ENCODE measurements at regions not wholly inside any gene's neighbourhood (a gene's known extent, or its start where the extent isn't known, plus 50 kb on each side); places are given as distances from the start of the nearest gene placed in this dataset.

DNA sequence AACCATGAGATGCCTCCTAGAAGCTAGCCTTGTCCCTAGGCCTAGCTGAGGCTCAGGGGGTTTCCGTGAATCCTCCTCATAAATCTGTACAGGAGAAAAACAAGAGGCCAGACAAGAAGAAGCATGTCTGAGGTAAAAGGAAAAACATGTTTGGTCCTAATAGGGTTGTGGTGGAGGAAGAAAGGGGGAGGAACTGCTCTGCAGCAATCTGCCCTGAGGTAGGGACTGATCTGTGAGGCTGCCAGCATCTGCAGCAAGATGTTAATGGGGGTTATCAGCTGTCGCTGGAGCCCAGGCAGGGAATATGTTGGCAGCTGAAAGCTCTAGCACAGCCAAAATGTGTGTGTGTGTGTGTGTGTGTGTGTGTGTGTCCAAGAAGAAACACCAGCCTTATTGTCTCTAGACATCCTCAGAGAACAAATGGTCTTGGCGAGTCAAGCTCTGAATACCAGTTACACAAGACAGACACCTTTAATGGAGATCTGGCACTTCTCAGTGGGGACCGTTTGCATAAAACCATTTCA lies 218.5 kb downstream of the NUAK1 start:
- POLR2A ChIA-PET = no interaction called here
- ATAC-seq (no peak), DNase-seq (no peak)
- Mint-ChIP-seq H3K27me3 (peaks cover 4 to 30% (median 7%) of the 10 kb centered on the region in 5 donors), H3K27ac (no peak overlapping the region), H3K36me3 (no peaks in the 10 kb centered on the region), H3K4me1 (no peaks in the 10 kb centered on the region), H3K4me3 (no peak overlapping the region), H3K9me3 (peaks cover 0 to 4% (median 0%) of the 10 kb centered on the region in 9 donors)

- no peaks in the 10 kb centered on the region for H3K36me3 Mint-ChIP-seq
- POLR2A ChIA-PET = no interaction called here
These were observed 217.7 kb downstream of the NUAK1 start for GRCh38 chr12:105921055-105921454.

GRCh38 chr12:105921872-105922669 lies 216.7 kb downstream of the NUAK1 start:
- H3K4me1 Mint-ChIP-seq = no peaks in the 10 kb centered on the region

More at GRCh38 chr12:105921055-105921454, 217.7 kb downstream of the NUAK1 start:
- no peak overlapping the region for H3K4me3 Mint-ChIP-seq
- peaks cover 0 to 4% (median 0%) of the 10 kb centered on the region in 9 donors for H3K9me3 Mint-ChIP-seq
- no peaks in the 10 kb centered on the region for H3K4me1 Mint-ChIP-seq
- peaks cover 4 to 30% (median 7%) of the 10 kb centered on the region in 5 donors for H3K27me3 Mint-ChIP-seq
- DNase-seq = no peak
- no peak for ATAC-seq
- no peak overlapping the region for H3K27ac Mint-ChIP-seq

DNA sequence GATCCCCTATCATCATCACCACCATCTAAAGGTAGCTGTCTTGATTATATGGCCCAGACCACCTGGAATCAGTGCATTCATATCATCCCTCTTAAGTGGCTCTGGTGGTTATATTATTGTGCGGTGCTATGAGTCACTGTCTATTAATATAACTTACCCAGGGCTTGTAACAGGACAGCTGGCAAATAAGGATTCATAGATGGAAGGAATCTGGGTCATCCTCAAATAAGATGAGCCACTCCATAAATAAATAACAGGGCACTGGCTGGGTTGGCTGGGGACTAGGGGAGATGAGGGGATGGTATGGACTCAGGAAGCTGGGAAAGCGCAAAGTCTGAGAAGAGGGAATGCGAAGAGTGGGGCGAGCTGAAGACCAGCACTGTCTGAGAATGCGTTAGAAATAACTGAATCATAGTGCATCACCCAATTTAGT lies 216.1 kb downstream of the NUAK1 start:
- no peak overlapping the region for H3K27ac Mint-ChIP-seq
- POLR2A ChIA-PET = no interaction called here
- ATAC-seq (no peak), DNase-seq (no peak)
- no peak overlapping the region for H3K4me3 Mint-ChIP-seq
- peaks cover 4 to 23% (median 7%) of the 10 kb centered on the region in 5 donors for H3K27me3 Mint-ChIP-seq
- H3K36me3 Mint-ChIP-seq = no peaks in the 10 kb centered on the region
- no peaks in the 10 kb centered on the region for H3K4me1 Mint-ChIP-seq
- H3K9me3 Mint-ChIP-seq = peaks cover 0 to 15% (median 3%) of the 10 kb centered on the region in 9 donors

More at GRCh38 chr12:105921872-105922669, 216.7 kb downstream of the NUAK1 start:
- POLR2A ChIA-PET = no interaction called here
- Mint-ChIP-seq H3K27ac (no peak overlapping the region), H3K27me3 (peaks cover 4 to 29% (median 8%) of the 10 kb centered on the region in 5 donors), H3K9me3 (peaks cover 0 to 9% (median 3%) of the 10 kb centered on the region in 9 donors), H3K4me3 (no peak overlapping the region), H3K36me3 (no peaks in the 10 kb centered on the region)
- DNase-seq = no peak
- no peak for ATAC-seq

DNA sequence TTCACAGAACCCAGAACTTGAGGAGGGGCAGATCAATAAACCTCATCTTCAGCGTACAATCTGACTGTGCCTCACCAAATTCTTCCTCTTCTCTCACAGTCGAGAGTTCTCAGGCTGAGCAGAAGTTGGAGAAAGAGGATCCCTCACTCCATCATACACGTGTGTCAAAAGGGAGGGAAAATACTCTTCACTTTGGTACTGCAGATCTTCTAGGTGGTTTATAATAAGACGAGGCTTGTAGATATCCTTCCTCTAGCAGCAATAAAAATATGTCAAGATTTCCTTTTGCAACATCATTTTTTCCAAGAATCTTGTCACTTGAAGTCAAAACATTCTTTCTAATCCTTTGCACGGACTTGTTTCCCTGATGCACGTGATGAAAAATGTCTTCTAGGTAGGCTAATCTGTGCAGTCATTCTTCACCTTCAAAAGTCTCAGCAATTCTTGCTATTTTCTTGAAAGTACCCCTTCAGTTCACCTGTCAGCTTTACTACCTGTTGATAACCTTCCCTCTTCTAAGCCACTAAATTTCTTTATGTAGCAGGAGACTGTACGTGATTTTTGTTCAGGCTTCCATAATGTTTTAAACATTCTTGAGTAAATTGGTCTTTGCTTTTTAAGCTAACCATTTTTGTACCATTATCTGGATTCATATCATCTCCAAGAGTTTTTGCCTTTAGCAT lies 214.1 kb downstream of the NUAK1 start:
- peaks cover 3 to 19% (median 4%) of the 10 kb centered on the region in 5 donors for H3K27me3 Mint-ChIP-seq
- H3K9me3 Mint-ChIP-seq = peaks cover 0 to 21% (median 5%) of the 10 kb centered on the region in 9 donors
- ATAC-seq = no peak
- H3K27ac Mint-ChIP-seq = no peak overlapping the region
- H3K4me3 Mint-ChIP-seq = no peak overlapping the region
- H3K4me1 Mint-ChIP-seq = peaks cover 0 to 2% (median 0%) of the 10 kb centered on the region in 4 donors
- DNase-seq = no peak
- POLR2A ChIA-PET = no interaction called here
- no peaks in the 10 kb centered on the region for H3K36me3 Mint-ChIP-seq

- no peak for ATAC-seq
- POLR2A ChIA-PET = no interaction called here
These were observed 211.2 kb downstream of the NUAK1 start for GRCh38 chr12:105927564-105927963.

DNA sequence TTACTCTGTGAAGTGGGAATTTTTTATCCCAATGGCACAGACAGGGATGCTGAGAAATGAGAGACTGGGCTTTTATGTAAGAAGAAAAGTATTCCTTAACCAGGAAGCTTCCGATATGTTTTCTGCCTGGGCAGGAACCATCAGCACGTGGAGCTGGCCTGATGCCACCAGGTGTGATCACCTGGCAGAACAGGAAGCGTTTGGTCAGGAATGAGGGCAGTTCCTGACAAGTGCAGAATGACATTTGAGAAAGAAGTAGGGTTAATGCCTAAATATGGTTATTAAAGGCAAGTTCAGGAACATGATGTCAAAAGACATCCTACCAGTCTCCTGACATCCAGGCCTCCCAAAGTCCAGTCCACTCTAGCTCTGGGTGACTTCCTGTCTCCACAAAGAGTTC lies 210.3 kb downstream of the NUAK1 start:
- Mint-ChIP-seq H3K27me3 (peaks cover 0 to 19% (median 3%) of the 10 kb centered on the region in 5 donors), H3K4me3 (no peak overlapping the region), H3K9me3 (peaks cover 0 to 21% (median 5%) of the 10 kb centered on the region in 9 donors), H3K4me1 (peaks cover 0 to 2% (median 0%) of the 10 kb centered on the region in 4 donors), H3K27ac (no peak overlapping the region), H3K36me3 (no peaks in the 10 kb centered on the region)
- DNase-seq (no peak), ATAC-seq (no peak)
- POLR2A ChIA-PET = no interaction called here

More at GRCh38 chr12:105927564-105927963, 211.2 kb downstream of the NUAK1 start:
- Mint-ChIP-seq H3K4me3 (no peak overlapping the region), H3K9me3 (peaks cover 0 to 21% (median 5%) of the 10 kb centered on the region in 9 donors), H3K27me3 (peaks cover 0 to 24% (median 4%) of the 10 kb centered on the region in 5 donors), H3K4me1 (peaks cover 0 to 2% (median 0%) of the 10 kb centered on the region in 4 donors), H3K27ac (no peak overlapping the region), H3K36me3 (no peaks in the 10 kb centered on the region)
- no peak for DNase-seq

DNA sequence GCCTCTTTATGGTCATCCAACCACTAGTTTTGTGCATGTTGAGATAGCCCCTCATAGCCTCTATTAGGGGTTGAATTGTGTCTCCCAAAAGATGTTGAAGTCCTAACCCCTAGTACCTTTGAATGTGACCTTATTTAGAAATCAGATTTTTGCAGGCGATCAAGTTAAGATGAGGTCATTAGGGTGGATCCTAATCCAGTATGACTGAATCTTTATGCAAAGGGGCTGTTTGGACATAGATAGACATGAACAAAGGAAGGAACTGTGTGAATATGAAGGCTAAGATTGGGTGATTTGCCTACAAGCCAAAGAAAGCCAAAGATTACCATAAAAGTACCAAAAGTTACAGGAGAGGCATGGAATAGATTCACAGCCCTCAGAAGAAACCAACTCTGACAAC lies 209.6 kb downstream of the NUAK1 start:
- Mint-ChIP-seq H3K36me3 (no peaks in the 10 kb centered on the region), H3K4me1 (peaks cover 0 to 2% (median 0%) of the 10 kb centered on the region in 4 donors), H3K27me3 (peaks cover under 1 to 20% (median 3%) of the 10 kb centered on the region in 5 donors), H3K4me3 (no peak overlapping the region), H3K9me3 (peaks cover 0 to 21% (median 5%) of the 10 kb centered on the region in 9 donors), H3K27ac (no peak overlapping the region)
- ATAC-seq (no peak), DNase-seq (no peak)
- POLR2A ChIA-PET = no interaction called here

- POLR2A ChIA-PET = no interaction called here
- Mint-ChIP-seq H3K4me3 (no peak overlapping the region), H3K36me3 (no peaks in the 10 kb centered on the region), H3K27me3 (peaks cover 3 to 29% (median 6%) of the 10 kb centered on the region in 5 donors), H3K9me3 (peaks cover 0 to 21% (median 5%) of the 10 kb centered on the region in 9 donors), H3K4me1 (peaks cover 0 to 3% (median 0%) of the 10 kb centered on the region in 4 donors), H3K27ac (no peak overlapping the region)
- ATAC-seq = no peak
- no peak for DNase-seq
These were observed 207.9 kb downstream of the NUAK1 start for GRCh38 chr12:105930557-105931503.

DNA sequence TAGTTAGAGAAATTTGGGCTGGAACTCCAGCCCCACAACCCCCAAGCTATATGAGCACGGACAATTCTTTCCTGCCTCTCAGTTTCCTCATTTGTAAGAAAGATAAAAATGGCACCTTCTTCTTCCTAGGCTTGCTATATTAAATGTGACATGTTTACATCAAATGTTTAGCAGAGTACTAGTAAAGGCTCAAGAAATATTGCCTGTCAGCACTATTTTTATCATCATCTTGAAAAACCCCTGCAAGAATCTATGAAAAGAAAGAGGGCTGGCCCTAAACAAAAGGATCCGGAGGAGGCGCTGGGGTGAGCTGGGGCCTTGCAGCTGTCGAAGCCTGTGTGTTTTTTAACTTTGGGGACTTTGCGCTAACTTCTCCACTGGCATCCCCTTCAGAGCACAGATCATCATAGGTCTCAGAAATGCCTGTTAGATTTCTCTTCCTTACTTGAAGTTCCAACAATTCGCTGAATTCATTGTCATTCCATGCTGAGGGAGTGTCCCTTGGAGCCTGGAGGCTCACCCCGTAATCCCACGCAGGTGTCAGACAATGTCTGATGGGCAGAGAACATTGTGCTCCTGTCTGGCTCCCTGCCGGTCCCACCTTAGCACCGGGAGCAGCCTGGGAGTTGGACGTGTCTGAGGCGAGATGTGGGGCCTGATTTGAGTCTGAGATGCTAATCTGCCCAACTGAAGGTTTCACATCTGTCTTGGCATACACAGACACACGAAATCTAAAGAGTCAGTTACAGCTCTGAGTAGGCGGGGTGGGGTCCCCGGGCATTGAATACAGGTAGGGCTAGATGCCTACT lies 206.8 kb downstream of the NUAK1 start:
- DNase-seq = no peak
- no peak overlapping the region for H3K4me3 Mint-ChIP-seq
- no peak overlapping the region for H3K27ac Mint-ChIP-seq
- no peaks in the 10 kb centered on the region for H3K36me3 Mint-ChIP-seq
- peaks cover 0 to 3% (median 0%) of the 10 kb centered on the region in 4 donors for H3K4me1 Mint-ChIP-seq
- peaks cover 0 to 29% (median 6%) of the 10 kb centered on the region in 5 donors for H3K27me3 Mint-ChIP-seq
- POLR2A ChIA-PET = no interaction called here
- peaks cover 0 to 13% (median 5%) of the 10 kb centered on the region in 9 donors for H3K9me3 Mint-ChIP-seq
- ATAC-seq = no peak
